IMR-90 (cell line): ENCODE measurements at regions not wholly inside any gene's neighbourhood (a gene's known extent, or its start where the extent isn't known, plus 50 kb on each side); places are given as distances from the start of the nearest gene placed in this dataset.

Experiments
- ATAC-seq: fragments of 200-7000 bp; cut with Tn5 transposase; 2 replicates; pipeline ENCODE4 v1.9.1; 2020; ENCODE audit warnings: low read depth, mild to moderate bottlenecking, moderate library complexity
- BruUV-seq: library from RNA; stranded (reverse); fragments of 400-500 nt; replicated peaks from 2 replicates; lab custom pipeline; 2021; lab: Mats Ljungman, UMichigan
- CTCF ChIA-PET: fragments of 300-600 bp; formaldehyde crosslinking; extraction: SDS; loops from one replicate; lab custom pipeline; 2021; ENCODE audit warnings: antibody characterized with exemption; lab: Yijun Ruan, JAX
- POLR2A ChIA-PET: fragments of 300-600 bp; sonication (Branson Sonifier 250); formaldehyde crosslinking; loops from one replicate; lab custom pipeline; 2022; ENCODE audit warnings: antibody characterized with exemption; ENCODE audit not compliant: unreplicated experiment; lab: Charles Lee
- DNase-seq: peaks from one replicate; pipeline ENCODE4 v3.0.0; 2013
- H2AFZ ChIP-seq: replicated peaks from 2 replicates; pipeline ENCODE3; 2013; ENCODE audit warnings: low read length, mild to moderate bottlenecking; ENCODE audit not compliant: poor library complexity
- H2AK5ac ChIP-seq: 2 replicates; pipeline ENCODE4 v1.6.1; 2013; ENCODE audit warnings: low read depth, low read length, inconsistent platforms
- H2AK9ac ChIP-seq: replicated peaks from 2 replicates; pipeline ENCODE3; 2013; ENCODE audit warnings: mild to moderate bottlenecking, low read depth, low read length, moderate library complexity; ENCODE audit not compliant: poor library complexity
- H2BK120ac ChIP-seq: 2 replicates; pipeline ENCODE4 v1.6.1; 2013; ENCODE audit warnings: low read depth, low read length, inconsistent platforms
- H2BK15ac ChIP-seq: 3 replicates; pipeline ENCODE4 v1.6.1; 2013; ENCODE audit warnings: low read depth, low read length, inconsistent platforms
- H2BK20ac ChIP-seq: 2 replicates; pipeline ENCODE4 v1.6.1; 2013; ENCODE audit warnings: low read depth, mild to moderate bottlenecking, inconsistent platforms, low read length, moderate library complexity
- H2BK5ac ChIP-seq: 2 replicates; pipeline ENCODE4 v1.6.1; 2013; ENCODE audit warnings: mild to moderate bottlenecking, low read depth, low read length, inconsistent platforms; ENCODE audit not compliant: poor library complexity, severe bottlenecking
- H3K14ac ChIP-seq: replicated peaks from 2 replicates; pipeline ENCODE4 v1.6.1; 2013; ENCODE audit warnings: low read depth, low read length, inconsistent platforms
- H3K18ac ChIP-seq: 2 replicates; pipeline ENCODE4 v1.6.1; 2013; ENCODE audit warnings: low read depth, low read length, control low read depth
- H3K23ac ChIP-seq: 2 replicates; pipeline ENCODE4 v1.6.1; 2013; ENCODE audit warnings: low read depth, low read length, inconsistent platforms
- H3K27ac ChIP-seq: 2 replicates; pipeline ENCODE4 v1.5.1; 2013; ENCODE audit warnings: mild to moderate bottlenecking, control low read depth, low read length; ENCODE audit not compliant: insufficient read depth
- H3K27me3 ChIP-seq: 2 replicates; pipeline ENCODE4 v1.6.1; 2013; ENCODE audit warnings: low read length; ENCODE audit not compliant: control insufficient read depth, insufficient read depth
- H3K36me3 ChIP-seq: 2 replicates; pipeline ENCODE4 v1.6.1; 2013; ENCODE audit warnings: low read length, mixed read lengths; ENCODE audit not compliant: control insufficient read depth, insufficient read depth
- H3K4ac ChIP-seq: 2 replicates; pipeline ENCODE4 v1.6.1; 2013; ENCODE audit warnings: low read depth, low read length, inconsistent platforms
- H3K4me1 ChIP-seq: 2 replicates; pipeline ENCODE4 v1.6.1; 2013; ENCODE audit warnings: low read length, mixed read lengths; ENCODE audit not compliant: control insufficient read depth, insufficient read depth
- H3K4me2 ChIP-seq: 2 replicates; pipeline ENCODE4 v1.6.1; 2013; ENCODE audit warnings: low read depth, mild to moderate bottlenecking, control low read depth, low read length, moderate library complexity
- H3K4me3 ChIP-seq: 2 replicates; pipeline ENCODE4 v1.5.1; 2013; ENCODE audit warnings: low read depth, mild to moderate bottlenecking, control low read depth, low read length, moderate library complexity; ENCODE audit not compliant: insufficient read depth
- H3K56ac ChIP-seq: 2 replicates; pipeline ENCODE4 v1.6.1; 2013; ENCODE audit warnings: low read length, inconsistent platforms; ENCODE audit not compliant: insufficient read depth; ENCODE audit errors: extremely low read depth
- H3K79me1 ChIP-seq, 2 experiments: 2 replicates each; pipeline ENCODE4 v1.6.1; 2013; ENCODE audit warnings: low read length in 2 of 2, inconsistent platforms in 1 of 2, low read depth in 1 of 2
- H3K9ac ChIP-seq: 2 replicates; pipeline ENCODE4 v1.6.1; 2013; ENCODE audit warnings: low read depth, low read length, control low read depth
- H3K9me1 ChIP-seq: 2 replicates; pipeline ENCODE4 v1.6.1; 2013; ENCODE audit warnings: low read length, inconsistent platforms; ENCODE audit not compliant: insufficient read depth
- H3K9me3 ChIP-seq: 2 replicates; pipeline ENCODE4 v1.6.1; 2013; ENCODE audit warnings: low read length; ENCODE audit not compliant: control insufficient read depth, insufficient read depth
- H4K20me1 ChIP-seq: 2 replicates; pipeline ENCODE4 v1.6.1; 2013; ENCODE audit warnings: low read length, inconsistent platforms; ENCODE audit not compliant: insufficient read depth
- H4K5ac ChIP-seq: 2 replicates; pipeline ENCODE4 v1.6.1; 2013; ENCODE audit warnings: mild to moderate bottlenecking, low read depth, low read length, control low read depth
- H4K8ac ChIP-seq, 2 experiments: 2 replicates each; pipeline ENCODE4 v1.6.1; 2013; ENCODE audit warnings: low read depth in 2 of 2, low read length in 2 of 2, control low read depth in 1 of 2, inconsistent platforms in 1 of 2
- H4K91ac ChIP-seq: 2 replicates; pipeline ENCODE4 v1.6.1; 2013; ENCODE audit warnings: low read depth, low read length, inconsistent platforms; ENCODE audit not compliant: insufficient read depth
- CHD1 ChIP-seq: IDR thresholded peaks from 2 replicates; pipeline ENCODE4 v1.6.1; 2012; ENCODE audit warnings: low read depth, low read length, improper control_type of control experiment
- FOS ChIP-seq: fragments of 150-350 bp; IDR thresholded peaks from 2 replicates; pipeline ENCODE4 v1.6.1; 2016; ENCODE audit warnings: low read depth, low read length
- MAFK ChIP-seq: IDR thresholded peaks from 2 replicates; pipeline ENCODE4 v1.6.1; 2012; ENCODE audit warnings: low read depth, low read length, improper control_type of control experiment
- MAZ ChIP-seq: IDR thresholded peaks from 2 replicates; pipeline ENCODE4 v1.6.1; 2012; ENCODE audit warnings: low read depth, mild to moderate bottlenecking, low read length, improper control_type of control experiment, moderate library complexity, borderline replicate concordance
- MXI1 ChIP-seq: IDR thresholded peaks from 2 replicates; pipeline ENCODE4 v1.6.1; 2012; ENCODE audit warnings: low read depth, mild to moderate bottlenecking, low read length, moderate library complexity, borderline replicate concordance
- NFE2L2 ChIP-seq: fragments of 150-350 bp; IDR thresholded peaks from 2 replicates; pipeline ENCODE4 v1.6.1; 2016; ENCODE audit warnings: low read depth, mild to moderate bottlenecking, low read length
- RAD21 ChIP-seq: IDR thresholded peaks from 2 replicates; pipeline ENCODE4 v1.6.1; 2012; ENCODE audit warnings: low read length, improper control_type of control experiment
- RCOR1 ChIP-seq: IDR thresholded peaks from 2 replicates; pipeline ENCODE4 v1.6.1; 2012; ENCODE audit warnings: mild to moderate bottlenecking, low read length, improper control_type of control experiment; ENCODE audit not compliant: insufficient replicate concordance
- SMC3 ChIP-seq: fragments of 150-350 bp; IDR thresholded peaks from 2 replicates; pipeline ENCODE4 v1.6.1; 2016; ENCODE audit warnings: low read depth, mild to moderate bottlenecking, antibody characterized with exemption, low read length, moderate library complexity
- dilution Hi-C: fragments of 300-500 bp; cut with HindIII; formaldehyde crosslinking; loops from one replicate; pipeline ENCODE4 v1.14.3; 2018; ENCODE audit warnings: low sequenced_read_pairs; ENCODE audit not compliant: unreplicated experiment
- in situ Hi-C: fragments of 300-500 bp; cut with MboI; formaldehyde crosslinking; loops from 3 replicates; pipeline ENCODE4 v1.14.3; 2019; ENCODE audit warnings: low sequenced_read_pairs, inconsistent platforms, mixed read lengths
- intact Hi-C: fragments of 100-400 bp; cut with micrococcal nuclease; formaldehyde crosslinking; loops from 2 replicates; pipeline ENCODE4 v1.10.0; 2022
- TF ChIP-seq, protein P1 (sequence below): fragments of 150-350 bp; IDR thresholded peaks from 2 replicates; pipeline ENCODE4 v1.6.1; 2016; ENCODE audit warnings: low read depth, mild to moderate bottlenecking, low read length, moderate library complexity, borderline replicate concordance

DNA sequence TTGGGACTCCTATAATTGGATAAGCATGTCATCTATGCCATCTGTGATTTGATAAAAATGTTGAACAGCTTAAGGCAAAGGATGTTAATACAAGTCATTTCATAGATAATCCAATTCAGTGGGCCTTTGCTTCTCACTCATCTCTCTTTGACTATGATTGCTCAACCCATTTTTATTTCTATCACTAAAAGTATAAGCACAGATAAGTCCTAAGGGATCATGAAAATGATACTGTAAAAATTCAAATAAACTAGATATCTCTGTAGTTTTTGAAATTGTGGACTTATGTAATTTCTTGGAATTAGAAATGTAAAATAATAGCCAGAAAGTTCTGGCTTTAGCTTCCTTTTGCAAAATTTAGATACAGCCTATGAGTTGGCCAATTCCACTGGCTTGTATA lies 440.3 kb downstream of the POM121L12 start:
- no peak overlapping the region for H3K9ac ChIP-seq
- no peak for TF ChIP-seq NFE2L2
- TF ChIP-seq, protein P1, sequence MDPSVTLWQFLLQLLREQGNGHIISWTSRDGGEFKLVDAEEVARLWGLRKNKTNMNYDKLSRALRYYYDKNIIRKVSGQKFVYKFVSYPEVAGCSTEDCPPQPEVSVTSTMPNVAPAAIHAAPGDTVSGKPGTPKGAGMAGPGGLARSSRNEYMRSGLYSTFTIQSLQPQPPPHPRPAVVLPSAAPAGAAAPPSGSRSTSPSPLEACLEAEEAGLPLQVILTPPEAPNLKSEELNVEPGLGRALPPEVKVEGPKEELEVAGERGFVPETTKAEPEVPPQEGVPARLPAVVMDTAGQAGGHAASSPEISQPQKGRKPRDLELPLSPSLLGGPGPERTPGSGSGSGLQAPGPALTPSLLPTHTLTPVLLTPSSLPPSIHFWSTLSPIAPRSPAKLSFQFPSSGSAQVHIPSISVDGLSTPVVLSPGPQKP, result no peak
- TF ChIP-seq RCOR1, result no peak
- no peak for TF ChIP-seq CHD1
- no peak for TF ChIP-seq SMC3
- no peak for TF ChIP-seq MXI1
- no peak for TF ChIP-seq FOS
- no peak for TF ChIP-seq MAZ
- TF ChIP-seq MAFK, result no peak
- no peak for TF ChIP-seq RAD21
- no peaks in the 10 kb centered on the region for H3K36me3 ChIP-seq
- ATAC-seq, result no peak
- no peak overlapping the region for H2AK5ac ChIP-seq
- H3K4me3 ChIP-seq, result no peak overlapping the region
- no peak overlapping the region for H2BK5ac ChIP-seq
- H3K79me1 ChIP-seq, result no peaks in the 10 kb centered on the region
- no peak overlapping the region for H3K23ac ChIP-seq
- H3K9me3 ChIP-seq, result peaks cover 8% of the 10 kb centered on the region
- no peak overlapping the region for H2BK120ac ChIP-seq
- H3K18ac ChIP-seq, result no peak overlapping the region
- no peak overlapping the region for H4K5ac ChIP-seq
- no peak overlapping the region for H4K8ac ChIP-seq
- no peak overlapping the region for H3K4me2 ChIP-seq
- no peak overlapping the region for H3K14ac ChIP-seq
- H2AFZ ChIP-seq, result no peak overlapping the region
- no peak overlapping the region for H2BK15ac ChIP-seq
- no peak overlapping the region for H4K91ac ChIP-seq
- no peaks in the 10 kb centered on the region for H4K20me1 ChIP-seq
- no peak overlapping the region for H3K27ac ChIP-seq
- dilution Hi-C loops (no loop called here), intact Hi-C loops (no loop called here), in situ Hi-C loops (no loop called here)
- H3K56ac ChIP-seq, result no peak overlapping the region
- no peak for DNase-seq
- no peak overlapping the region for H2BK20ac ChIP-seq
- H3K4me1 ChIP-seq, result no peaks in the 10 kb centered on the region
- H3K4ac ChIP-seq, result no peak overlapping the region
- BruUV-seq, result no TSS peak
- no peak overlapping the region for H2AK9ac ChIP-seq
- POLR2A ChIA-PET, result no interaction called here
- no peaks in the 10 kb centered on the region for H3K9me1 ChIP-seq
- no peaks in the 10 kb centered on the region for H3K27me3 ChIP-seq
- CTCF ChIA-PET, result interaction anchor here (0.6 kb wide), 1 partner anchor 194 kb away, joined by 3 read pairs; no protein-coding TSS in a partner anchor
